Colon (tissue), 2 donors: ENCODE measurements at regions not wholly inside any gene's neighbourhood (a gene's known extent, or its start where the extent isn't known, plus 50 kb on each side); places are given as distances from the start of the nearest gene placed in this dataset.
"Not testable (repeated sequence)": the region's sequence is repeated elsewhere in the genome, so short reads cannot be mapped to it uniquely, and the experiment has no call there.

Source experiments
- FAIRE-seq: peaks from 2 replicates; lab custom pipeline; 2012; peaks lifted over from hg19 to GRCh38; lab: Jason Lieb, UNC
- donor health status: control.
- donor health status: control.

GRCh38 chr15:31487811-31488436, 161.3 kb downstream of the KLF13 start:
- FAIRE-seq = no peak

GRCh38 chr15:31488437-31489204, 162.0 kb downstream of the KLF13 start:
- peak; percentile 10 for FAIRE-seq

- no peak for FAIRE-seq
Observed at GRCh38 chr15:31489281-31489680, 162.6 kb downstream of the KLF13 start.

- no peak for FAIRE-seq
Observed at GRCh38 chr15:31489801-31490646, 163.4 kb downstream of the KLF13 start.

- no peak for FAIRE-seq
Observed at GRCh38 chr15:31494786-31495185, 168.2 kb downstream of the KLF13 start.

GRCh38 chr15:31495281-31495680, 168.6 kb downstream of the KLF13 start:
- no peak for FAIRE-seq

GRCh38 chr15:31497838-31498237, 171.2 kb downstream of the KLF13 start:
- no peak for FAIRE-seq

GRCh38 chr15:31498329-31498728, 171.7 kb downstream of the KLF13 start:
- FAIRE-seq = no peak

- FAIRE-seq = no peak
Observed at GRCh38 chr15:31498756-31499155, 172.1 kb downstream of the KLF13 start.

- FAIRE-seq = no peak
Observed at GRCh38 chr15:31499236-31499952, 172.8 kb downstream of the KLF13 start.

GRCh38 chr15:31499953-31500765, 173.5 kb downstream of the KLF13 start:
- no peak for FAIRE-seq

GRCh38 chr15:31500766-31501449, 174.3 kb downstream of the KLF13 start:
- no peak for FAIRE-seq

GRCh38 chr15:31501536-31502157, 175.0 kb downstream of the KLF13 start:
- FAIRE-seq = no peak

- FAIRE-seq = no peak
Observed at GRCh38 chr15:31502541-31503229, 176.1 kb downstream of the KLF13 start.

- no peak for FAIRE-seq
Observed at GRCh38 chr15:31503256-31503655, 176.6 kb downstream of the KLF13 start.

GRCh38 chr15:31503758-31504461, 177.3 kb downstream of the KLF13 start:
- no peak for FAIRE-seq

- FAIRE-seq = no peak
Observed at GRCh38 chr15:31504462-31504839, 177.8 kb downstream of the KLF13 start.

GRCh38 chr15:31507573-31507972, 180.9 kb downstream of the KLF13 start:
- not testable (repeated sequence) for FAIRE-seq

- no peak for FAIRE-seq
Observed at GRCh38 chr15:31508656-31509055, 182.0 kb downstream of the KLF13 start.
